ENCODE measurements at regions not wholly inside any gene's neighbourhood (a gene's known extent, or its start where the extent isn't known, plus 50 kb on each side); places are given as distances from the start of the nearest gene placed in this dataset.

DNA sequence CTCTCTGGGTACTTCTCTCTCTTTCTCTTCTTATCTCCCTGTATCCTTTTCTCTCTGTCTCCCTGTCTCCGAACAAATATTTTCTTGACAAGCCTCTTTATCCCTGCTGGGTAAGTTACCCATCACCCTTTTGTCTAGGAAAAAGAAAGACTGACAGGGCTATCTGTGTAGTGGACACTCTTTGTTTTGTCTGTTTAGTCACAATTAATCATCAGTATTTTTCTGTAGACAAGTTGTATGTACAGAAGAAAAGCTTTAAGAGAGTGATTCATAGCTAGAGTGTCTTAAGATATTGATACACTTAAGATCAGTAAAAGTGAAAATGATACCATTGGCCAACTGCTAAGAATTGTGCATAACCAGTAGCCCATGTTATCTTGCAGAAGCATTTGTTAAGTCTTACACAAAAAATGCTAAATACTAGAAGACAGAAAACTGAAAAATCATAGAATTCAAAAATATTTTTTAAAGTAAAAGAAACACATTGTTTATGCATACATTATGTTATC lies 1043.8 kb upstream of the EDIL3 start:
- TF ChIP-seq POLR2AphosphoS5 (IDR thresholded peaks at IDR 0.05; ENCODE audit: low read depth, low read length) (no peak), CTCF (IDR thresholded peaks at IDR 0.05) (no peak), SIN3A (IDR thresholded peaks at IDR 0.05; ENCODE audit: borderline replicate concordance, insufficient read depth, low read depth, low read length) (no peak), TCF7L2 (IDR thresholded peaks at IDR 0.05; ENCODE audit: low read depth, low read length) (no peak)
- TF ChIP-seq, protein P1, sequence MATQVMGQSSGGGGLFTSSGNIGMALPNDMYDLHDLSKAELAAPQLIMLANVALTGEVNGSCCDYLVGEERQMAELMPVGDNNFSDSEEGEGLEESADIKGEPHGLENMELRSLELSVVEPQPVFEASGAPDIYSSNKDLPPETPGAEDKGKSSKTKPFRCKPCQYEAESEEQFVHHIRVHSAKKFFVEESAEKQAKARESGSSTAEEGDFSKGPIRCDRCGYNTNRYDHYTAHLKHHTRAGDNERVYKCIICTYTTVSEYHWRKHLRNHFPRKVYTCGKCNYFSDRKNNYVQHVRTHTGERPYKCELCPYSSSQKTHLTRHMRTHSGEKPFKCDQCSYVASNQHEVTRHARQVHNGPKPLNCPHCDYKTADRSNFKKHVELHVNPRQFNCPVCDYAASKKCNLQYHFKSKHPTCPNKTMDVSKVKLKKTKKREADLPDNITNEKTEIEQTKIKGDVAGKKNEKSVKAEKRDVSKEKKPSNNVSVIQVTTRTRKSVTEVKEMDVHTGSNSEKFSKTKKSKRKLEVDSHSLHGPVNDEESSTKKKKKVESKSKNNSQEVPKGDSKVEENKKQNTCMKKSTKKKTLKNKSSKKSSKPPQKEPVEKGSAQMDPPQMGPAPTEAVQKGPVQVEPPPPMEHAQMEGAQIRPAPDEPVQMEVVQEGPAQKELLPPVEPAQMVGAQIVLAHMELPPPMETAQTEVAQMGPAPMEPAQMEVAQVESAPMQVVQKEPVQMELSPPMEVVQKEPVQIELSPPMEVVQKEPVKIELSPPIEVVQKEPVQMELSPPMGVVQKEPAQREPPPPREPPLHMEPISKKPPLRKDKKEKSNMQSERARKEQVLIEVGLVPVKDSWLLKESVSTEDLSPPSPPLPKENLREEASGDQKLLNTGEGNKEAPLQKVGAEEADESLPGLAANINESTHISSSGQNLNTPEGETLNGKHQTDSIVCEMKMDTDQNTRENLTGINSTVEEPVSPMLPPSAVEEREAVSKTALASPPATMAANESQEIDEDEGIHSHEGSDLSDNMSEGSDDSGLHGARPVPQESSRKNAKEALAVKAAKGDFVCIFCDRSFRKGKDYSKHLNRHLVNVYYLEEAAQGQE (IDR thresholded peaks at IDR 0.05; ENCODE audit: insufficient read depth in 1 of 2, low read depth in 2 of 2, low read length in 1 of 2) = no peak

All from Panc1 (cell line).